ENCODE measurements at regions not wholly inside any gene's neighbourhood (a gene's known extent, or its start where the extent isn't known, plus 50 kb on each side); places are given as distances from the start of the nearest gene placed in this dataset.

DNA sequence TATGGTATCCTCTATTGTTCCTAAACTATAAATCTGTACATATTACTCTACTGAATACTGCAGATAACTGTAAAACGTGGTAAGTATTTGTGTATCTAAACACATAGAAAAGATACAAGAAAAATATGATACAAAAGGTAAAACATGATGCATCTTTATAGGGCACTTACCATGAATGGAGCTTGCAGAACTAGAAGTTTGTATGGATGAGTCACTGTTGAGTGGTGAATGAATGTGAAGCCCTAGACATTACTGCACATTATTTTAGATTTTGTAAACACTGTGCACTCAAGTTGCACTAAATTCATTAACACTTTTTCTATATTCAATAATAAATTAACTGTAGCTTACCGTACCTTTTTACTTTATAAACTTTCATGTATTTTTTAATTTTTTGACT, 357.5 kb downstream of the ZWINT start:
- H3K4me2 ChIP-seq (ENCODE audit: insufficient read depth in 1 of 2, low read depth in 2 of 2, low read length in 2 of 2): no peak overlapping the region
- POLR2A ChIA-PET (ENCODE audit: partially characterized antibody): no interaction called here
- CTCF ChIA-PET (ENCODE audit: partially characterized antibody): no interaction called here
- H2BK20ac ChIP-seq (ENCODE audit: low read length): no peak overlapping the region
- no peak overlapping the region for H3K4me3 ChIP-seq (ENCODE audit: extremely low read depth in 1 of 4, insufficient read depth in 2 of 4, low read depth in 3 of 4, low read length in 4 of 4)
- H3K9ac ChIP-seq (replicated peaks in 1 of 4; ENCODE audit: extremely low read depth in 1 of 4, low read depth in 3 of 4, low read length in 3 of 4): no peak overlapping the region
- no peak overlapping the region for H4K5ac ChIP-seq (ENCODE audit: insufficient read length, low read depth, low read length)
- H2BK5ac ChIP-seq (ENCODE audit: low read depth, low read length): no peak overlapping the region
- no peaks in the 10 kb centered on the region for H3K79me1 ChIP-seq (ENCODE audit: low read depth, low read length)
- no peak overlapping the region for H3K18ac ChIP-seq (ENCODE audit: extremely low read depth, low read length)
- no peak overlapping the region for H3K14ac ChIP-seq (ENCODE audit: insufficient read length)
- H2AFZ ChIP-seq (ENCODE audit: low read length): no peak overlapping the region
- H3K23ac ChIP-seq (ENCODE audit: insufficient read length): no peak overlapping the region
- FAIRE-seq: no peak
- no peak overlapping the region for H2BK120ac ChIP-seq (replicated peaks; ENCODE audit: low read depth, low read length)
- no peaks in the 10 kb centered on the region for H3K4me1 ChIP-seq (replicated peaks in 1 of 4; ENCODE audit: control insufficient read depth in 3 of 4, insufficient read depth in 4 of 4, low read length in 3 of 4)
- no peak overlapping the region for H2BK12ac ChIP-seq (ENCODE audit: low read depth, low read length)
- TF ChIP-seq CTCF (IDR thresholded peaks at IDR 0.05; ENCODE audit: control extremely low read depth in 1 of 3, insufficient read depth in 1 of 3, low read depth in 1 of 3, low read length in 3 of 3): no peak
- no peak for TF ChIP-seq TBP (IDR thresholded peaks at IDR 0.05; ENCODE audit: low read depth, low read length)
- no peak for TF ChIP-seq CBX5 (IDR thresholded peaks at IDR 0.05; ENCODE audit: low read depth, low read length)
- no peak overlapping the region for H3K27ac ChIP-seq (ENCODE audit: low read depth, low read length)
- no peak overlapping the region for H4K91ac ChIP-seq (replicated peaks; ENCODE audit: insufficient read length, low read length)
- no peaks in the 10 kb centered on the region for H3K27me3 ChIP-seq (replicated peaks in 1 of 4; ENCODE audit: control insufficient read depth in 3 of 4, extremely low read depth in 1 of 4, insufficient read depth in 3 of 4, low read length in 3 of 4)
- no peaks in the 10 kb centered on the region for H3K79me2 ChIP-seq (ENCODE audit: control insufficient read depth in 1 of 2, insufficient read depth in 2 of 2, low read length in 2 of 2)
- H2BK15ac ChIP-seq (ENCODE audit: low read length): no peak overlapping the region
- 95% methylated on average over 2 of the region's 2 CpGs; no CpG with 5 or more reads in 1 of the 2 experiments for WGBS, 2 experiments (ENCODE audit: extremely low coverage in 1 of 2, insufficient coverage in 1 of 2, insufficient read length in 1 of 2, insufficient replicate concordance in 2 of 2, low coverage in 1 of 2, low lambda C conversion rate in 2 of 2, missing lambda C conversion rate in 1 of 2)
- no peak overlapping the region for H2AK5ac ChIP-seq (ENCODE audit: low read depth, low read length)
- DNase-seq (ENCODE audit: low read depth in 1 of 2, low spot score in 2 of 2): no peak
- H3K56ac ChIP-seq (replicated peaks; ENCODE audit: insufficient read length, low read depth, low read length): no peak overlapping the region
- H3K23me2 ChIP-seq (ENCODE audit: low read depth, low read length): no peaks in the 10 kb centered on the region
- no peak overlapping the region for H4K8ac ChIP-seq (ENCODE audit: extremely low read depth, insufficient read depth, low read length)
- H3K9me3 ChIP-seq (ENCODE audit: insufficient read depth in 2 of 2, low read depth in 1 of 2, low read length in 1 of 2): no peaks in the 10 kb centered on the region
- no peaks in the 10 kb centered on the region for H3K36me3 ChIP-seq (ENCODE audit: control insufficient read depth in 2 of 4, insufficient read depth in 4 of 4, low read length in 3 of 4)
- no peak overlapping the region for H3K4ac ChIP-seq (replicated peaks; ENCODE audit: insufficient read length, low read depth, low read length)
- H4K20me1 ChIP-seq (replicated peaks in 1 of 2; ENCODE audit: control insufficient read depth in 1 of 2, insufficient read depth in 2 of 2, low read length in 2 of 2): no peaks in the 10 kb centered on the region

All from H1 (cell line).